Osteocyte (in vitro differentiated cells): ENCODE measurements at regions not wholly inside any gene's neighbourhood (a gene's known extent, or its start where the extent isn't known, plus 50 kb on each side); places are given as distances from the start of the nearest gene placed in this dataset.

Experiments used
- DNase-seq: peaks from one replicate; pipeline ENCODE4 v3.0.0; 2021; ENCODE audit warnings: mixed read lengths; ENCODE audit not compliant: unreplicated experiment; ENCODE audit errors: extremely low spot score
- H3K27ac Mint-ChIP-seq: one replicate; pipeline ENCODE4 v1.8.0; 2021; ENCODE audit warnings: mild to moderate bottlenecking, mixed read lengths; ENCODE audit not compliant: unreplicated experiment
- H3K27me3 Mint-ChIP-seq: one replicate; pipeline ENCODE4 v1.8.0; 2021; ENCODE audit warnings: mixed read lengths; ENCODE audit not compliant: unreplicated experiment
- H3K36me3 Mint-ChIP-seq: one replicate; pipeline ENCODE4 v1.8.0; 2021; ENCODE audit warnings: mixed read lengths; ENCODE audit not compliant: unreplicated experiment
- H3K4me1 Mint-ChIP-seq: one replicate; pipeline ENCODE4 v1.8.0; 2021; ENCODE audit warnings: mixed read lengths; ENCODE audit not compliant: unreplicated experiment
- H3K4me3 Mint-ChIP-seq: one replicate; pipeline ENCODE4 v1.8.0; 2021; ENCODE audit warnings: mild to moderate bottlenecking, moderate library complexity, mixed read lengths; ENCODE audit not compliant: unreplicated experiment
- H3K9me3 Mint-ChIP-seq: one replicate; pipeline ENCODE4 v1.8.0; 2021; ENCODE audit warnings: mixed read lengths; ENCODE audit not compliant: unreplicated experiment
- CTCF ChIP-seq: fragments of 200-600 bp; sonication (generic); IDR thresholded peaks from 2 replicates; pipeline ENCODE4 v1.5.0; 2021; ENCODE audit warnings: antibody characterized with exemption, mild to moderate bottlenecking, moderate library complexity

- Mint-ChIP-seq H3K4me3 (no peak overlapping the region), H3K4me1 (no peaks in the 10 kb centered on the region), H3K27me3 (peaks cover 20% of the 10 kb centered on the region), H3K27ac (no peak overlapping the region), H3K9me3 (no peaks in the 10 kb centered on the region), H3K36me3 (no peaks in the 10 kb centered on the region)
- no peak for TF ChIP-seq CTCF
- DNase-seq, result no peak
Measured at GRCh38 chr4:163611182-163611581, 116.7 kb downstream of the TMA16 start.

- H3K4me1 Mint-ChIP-seq, result no peaks in the 10 kb centered on the region
- TF ChIP-seq CTCF, result no peak
- H3K9me3 Mint-ChIP-seq, result no peaks in the 10 kb centered on the region
- H3K36me3 Mint-ChIP-seq, result no peaks in the 10 kb centered on the region
- peaks cover 20% of the 10 kb centered on the region for H3K27me3 Mint-ChIP-seq
- DNase-seq, result no peak
- H3K4me3 Mint-ChIP-seq, result no peak overlapping the region
- no peak overlapping the region for H3K27ac Mint-ChIP-seq
Measured at GRCh38 chr4:163611784-163612445, 117.4 kb downstream of the TMA16 start.

- Mint-ChIP-seq H3K4me1 (no peaks in the 10 kb centered on the region), H3K36me3 (no peaks in the 10 kb centered on the region), H3K4me3 (no peak overlapping the region), H3K27me3 (peaks cover 16% of the 10 kb centered on the region), H3K27ac (no peak overlapping the region), H3K9me3 (no peaks in the 10 kb centered on the region)
- no peak for TF ChIP-seq CTCF
- DNase-seq, result no peak
Measured at GRCh38 chr4:163612762-163613161, 118.3 kb downstream of the TMA16 start.

GRCh38 chr4:163613383-163613782 lies 118.9 kb downstream of the TMA16 start:
- H3K27me3 Mint-ChIP-seq, result peaks cover 14% of the 10 kb centered on the region

GRCh38 chr4:163614866-163615265 lies 120.4 kb downstream of the TMA16 start:
- no peak for DNase-seq
- peaks cover 15% of the 10 kb centered on the region for H3K27me3 Mint-ChIP-seq
- no peaks in the 10 kb centered on the region for H3K36me3 Mint-ChIP-seq
- TF ChIP-seq CTCF, result no peak
- no peaks in the 10 kb centered on the region for H3K9me3 Mint-ChIP-seq
- no peak overlapping the region for H3K4me3 Mint-ChIP-seq
- no peak overlapping the region for H3K27ac Mint-ChIP-seq
- H3K4me1 Mint-ChIP-seq, result no peaks in the 10 kb centered on the region

More at GRCh38 chr4:163613383-163613782, 118.9 kb downstream of the TMA16 start:
- H3K4me3 Mint-ChIP-seq, result no peak overlapping the region
- no peak overlapping the region for H3K27ac Mint-ChIP-seq
- H3K36me3 Mint-ChIP-seq, result no peaks in the 10 kb centered on the region
- no peaks in the 10 kb centered on the region for H3K4me1 Mint-ChIP-seq
- no peak for TF ChIP-seq CTCF
- H3K9me3 Mint-ChIP-seq, result no peaks in the 10 kb centered on the region
- no peak for DNase-seq
